GM18519 (cell line): ENCODE measurements at regions not wholly inside any gene's neighbourhood (a gene's known extent, or its start where the extent isn't known, plus 50 kb on each side); places are given as distances from the start of the nearest gene placed in this dataset.

ENCODE experiments used
- ATAC-seq: cut with Tn5 transposase; IDR thresholded peaks from one replicate; pipeline ENCODE4 v1.9.1; 2021; ENCODE audit warnings: mild to moderate bottlenecking, moderate library complexity; ENCODE audit not compliant: unreplicated experiment, low FRiP score

DNA sequence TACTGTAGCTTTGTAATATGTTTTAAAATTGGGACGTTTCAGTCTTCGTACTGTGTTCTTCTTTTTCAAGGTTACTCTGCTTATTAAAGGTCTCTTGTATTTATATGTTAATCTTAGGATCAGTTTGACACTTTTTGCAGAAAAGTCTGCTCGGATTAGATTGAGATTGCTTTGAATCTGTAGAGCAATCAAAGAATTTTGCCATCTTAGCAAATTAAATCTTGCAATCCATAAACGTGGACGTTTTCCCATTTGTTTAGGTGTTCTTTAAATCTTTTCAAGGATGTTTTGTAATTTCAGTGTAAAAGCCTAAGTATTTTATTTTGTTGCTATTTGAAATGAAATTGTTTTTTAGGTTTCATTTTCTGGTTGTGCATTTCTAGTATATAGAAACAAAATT lies 78.0 kb upstream of the GTSF1L start:
- ATAC-seq = no peak

- ATAC-seq = no peak
Observed at GRCh38 chr20:43803276-43803675, 76.5 kb upstream of the GTSF1L start.

DNA sequence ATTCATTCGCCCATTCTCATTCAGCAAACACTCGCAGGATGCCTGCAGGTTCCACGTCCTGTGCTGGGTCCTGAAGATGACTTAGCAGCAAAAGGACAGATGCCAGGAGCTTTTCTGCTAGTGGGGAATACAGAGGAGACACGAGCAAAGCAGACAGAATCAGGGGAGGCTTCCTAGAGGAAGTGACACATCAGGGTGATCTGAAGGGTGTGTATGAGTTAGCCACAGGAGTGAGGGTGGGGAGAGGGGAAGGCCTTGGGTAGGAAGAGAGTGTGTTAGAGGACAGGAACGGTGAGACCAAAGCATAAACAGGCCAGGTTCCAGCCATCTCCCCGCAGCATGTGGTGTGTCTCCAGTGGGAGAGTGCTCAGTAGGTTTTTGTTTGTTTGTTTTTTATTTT lies 73.4 kb upstream of the GTSF1L start:
- ATAC-seq = no peak

DNA sequence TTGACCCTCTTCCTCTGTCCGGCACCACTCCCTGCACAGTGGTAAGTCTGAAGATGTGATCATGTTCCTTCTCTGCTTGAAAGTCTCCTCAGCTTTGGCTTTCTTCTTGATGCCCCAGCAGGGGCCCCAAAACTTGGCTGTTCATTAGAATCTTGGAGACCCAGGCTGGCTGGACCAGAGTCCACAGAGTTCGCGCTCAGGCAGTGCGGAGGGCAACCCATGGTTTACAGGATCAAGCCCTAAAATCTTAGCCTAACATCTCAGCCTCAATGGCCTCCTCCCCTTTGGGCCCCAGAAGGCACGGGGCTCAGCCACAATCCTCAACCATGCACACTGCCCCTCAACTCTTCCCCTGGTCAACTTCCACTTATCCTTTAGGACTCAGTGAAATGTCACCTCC lies 72.9 kb upstream of the GTSF1L start:
- no peak for ATAC-seq

GRCh38 chr20:43799150-43799711 lies 72.4 kb upstream of the GTSF1L start:
- no peak for ATAC-seq

DNA sequence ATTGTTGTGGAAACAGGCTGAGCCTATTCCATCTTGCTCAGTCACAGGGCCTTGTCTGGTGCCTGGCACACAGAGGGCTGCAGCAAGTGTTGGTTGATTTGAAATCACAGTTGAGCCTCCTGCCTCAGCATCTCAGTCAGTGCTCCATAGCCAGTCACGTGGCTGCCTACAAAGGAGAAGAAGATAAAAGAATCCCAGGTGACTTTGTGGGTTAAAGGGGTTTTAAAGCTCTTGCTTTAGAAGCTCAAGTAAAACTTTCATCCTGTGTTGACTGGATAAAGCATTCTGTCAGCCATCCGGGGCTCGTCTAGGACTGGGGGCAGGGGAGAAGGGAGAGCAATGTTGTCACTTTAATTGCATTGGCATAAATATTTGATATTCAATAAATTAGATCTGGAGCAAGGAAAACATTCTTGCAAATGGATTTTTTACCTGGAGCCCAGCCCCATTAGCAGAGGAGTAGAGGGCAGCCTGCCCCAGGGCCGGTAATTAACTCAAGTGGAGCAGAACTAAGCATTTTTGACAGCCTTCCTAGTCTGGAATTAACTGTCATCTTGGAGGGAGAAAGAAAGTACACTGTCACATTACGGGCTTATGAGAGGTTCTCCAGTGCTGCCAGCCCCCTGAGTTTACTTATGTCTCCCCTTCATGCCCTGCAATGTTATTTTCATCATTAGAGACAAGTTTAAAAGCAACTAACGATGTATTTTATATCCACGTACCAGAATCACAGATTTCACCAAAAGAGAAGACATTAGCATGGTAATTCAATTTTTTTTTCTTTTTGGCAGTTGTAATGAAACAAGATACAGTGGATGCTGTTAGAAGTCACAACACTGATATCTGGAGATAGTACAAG lies 71.7 kb upstream of the GTSF1L start:
- no peak for ATAC-seq

- no peak for ATAC-seq
Observed at GRCh38 chr20:43794326-43794725, 67.5 kb upstream of the GTSF1L start.

- ATAC-seq = peak; percentile 62
Observed at GRCh38 chr20:43789593-43789992, 62.8 kb upstream of the GTSF1L start.

- ATAC-seq = no peak
Observed at GRCh38 chr20:43787937-43788336, 61.1 kb upstream of the GTSF1L start.

GRCh38 chr20:43786885-43787284 lies 60.1 kb upstream of the GTSF1L start:
- no peak for ATAC-seq

DNA sequence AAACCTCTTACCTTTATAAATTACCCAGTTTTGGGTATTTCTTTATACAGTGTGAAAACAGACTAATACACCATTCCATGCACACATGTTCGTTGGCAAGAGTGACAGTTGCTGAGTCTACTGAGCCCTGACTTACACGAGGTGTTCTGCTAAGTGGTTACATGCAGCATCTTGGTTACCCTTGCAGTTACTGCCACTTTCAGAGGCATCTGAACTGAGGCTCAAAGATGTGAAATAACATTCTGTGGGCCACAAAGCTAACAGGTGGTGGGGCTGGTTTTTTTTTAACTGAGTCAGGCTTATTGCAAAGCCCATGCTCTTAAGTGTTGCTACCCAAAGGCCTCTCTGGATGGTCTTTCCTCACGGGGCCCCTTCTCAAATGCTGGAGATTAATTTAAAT lies 54.4 kb upstream of the GTSF1L start:
- ATAC-seq = no peak

GRCh38 chr20:43778375-43778774 lies 51.6 kb upstream of the GTSF1L start:
- no peak for ATAC-seq

DNA sequence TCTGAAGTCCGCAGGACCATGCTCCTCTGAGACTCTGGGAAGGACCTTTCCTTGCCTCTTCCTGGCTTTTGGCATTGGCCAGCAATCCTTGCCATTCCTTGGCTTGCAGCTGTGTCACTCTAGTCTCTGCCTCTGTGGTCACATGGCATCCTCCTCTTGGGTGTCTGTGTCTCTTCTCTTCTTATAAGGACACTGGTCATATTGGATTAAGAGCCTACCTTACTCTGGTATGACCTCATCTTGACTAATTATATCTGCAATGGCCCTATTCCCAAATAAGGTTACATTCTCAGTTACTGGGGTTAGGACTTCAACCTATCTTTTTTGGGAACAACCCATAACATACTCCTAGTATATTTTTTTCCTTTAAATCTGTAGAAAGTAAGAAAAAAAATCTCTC lies 49.9 kb upstream of the GTSF1L start:
- no peak for ATAC-seq
